Cardiac septum (tissue), 1 donor: ENCODE measurements at regions not wholly inside any gene's neighbourhood (a gene's known extent, or its start where the extent isn't known, plus 50 kb on each side); places are given as distances from the start of the nearest gene placed in this dataset.

Experiments used
- DNase-seq: peaks from one replicate; pipeline ENCODE4 v3.0.0-alpha.2; 2020; ENCODE audit warnings: low spot score
- intact Hi-C: fragments of 100-400 bp; cut with DNase I; formaldehyde crosslinking; loops from one replicate; pipeline ENCODE4 v1.14.0; 2022
- donor health status: DM: no; HTN: no; CAD: no.

GRCh38 chr11:79942090-79942489, 501.3 kb upstream of the TENM4 start:
- intact Hi-C loops, result no loop called here
- no peak for DNase-seq

GRCh38 chr11:79940974-79941735, 500.3 kb upstream of the TENM4 start:
- intact Hi-C loops, result no loop called here
- no peak for DNase-seq

- intact Hi-C loops, result no loop called here
- no peak for DNase-seq
Observed at GRCh38 chr11:79940165-79940564, 499.3 kb upstream of the TENM4 start.

- DNase-seq, result no peak
- intact Hi-C loops, result no loop called here
Observed at GRCh38 chr11:79939111-79939510, 498.3 kb upstream of the TENM4 start.

- intact Hi-C loops, result no loop called here
- no peak for DNase-seq
Observed at GRCh38 chr11:79937676-79938334, 497.0 kb upstream of the TENM4 start.

GRCh38 chr11:79932612-79933011, 491.8 kb upstream of the TENM4 start:
- intact Hi-C loops, result no loop called here
- DNase-seq, result no peak

GRCh38 chr11:79931692-79932091, 490.9 kb upstream of the TENM4 start:
- intact Hi-C loops, result no loop called here

GRCh38 chr11:79926707-79927106, 485.9 kb upstream of the TENM4 start:
- no peak for DNase-seq
- intact Hi-C loops, result no loop called here

More at GRCh38 chr11:79931692-79932091, 490.9 kb upstream of the TENM4 start:
- no peak for DNase-seq

- no peak for DNase-seq
- intact Hi-C loops, result no loop called here
Observed at GRCh38 chr11:79925570-79925969, 484.7 kb upstream of the TENM4 start.

GRCh38 chr11:79922641-79923040, 481.8 kb upstream of the TENM4 start:
- no peak for DNase-seq
- intact Hi-C loops, result no loop called here

- intact Hi-C loops, result no loop called here
Observed at GRCh38 chr11:79920480-79920879, 479.6 kb upstream of the TENM4 start.

GRCh38 chr11:79919350-79919749, 478.5 kb upstream of the TENM4 start:
- intact Hi-C loops, result no loop called here
- no peak for DNase-seq

More at GRCh38 chr11:79920480-79920879, 479.6 kb upstream of the TENM4 start:
- DNase-seq, result no peak

- DNase-seq, result no peak
- intact Hi-C loops, result no loop called here
Observed at GRCh38 chr11:79918846-79919245, 478.0 kb upstream of the TENM4 start.

GRCh38 chr11:79906164-79906563, 465.3 kb upstream of the TENM4 start:
- no peak for DNase-seq
- intact Hi-C loops, result no loop called here

GRCh38 chr11:79902493-79902892, 461.7 kb upstream of the TENM4 start:
- intact Hi-C loops, result no loop called here
- DNase-seq, result no peak

- intact Hi-C loops, result no loop called here
- DNase-seq, result no peak
Observed at GRCh38 chr11:79897896-79898295, 457.1 kb upstream of the TENM4 start.

GRCh38 chr11:79896258-79896657, 455.4 kb upstream of the TENM4 start:
- DNase-seq, result no peak

GRCh38 chr11:79894111-79894510, 453.3 kb upstream of the TENM4 start:
- intact Hi-C loops, result no loop called here
- DNase-seq, result no peak

More at GRCh38 chr11:79896258-79896657, 455.4 kb upstream of the TENM4 start:
- intact Hi-C loops, result no loop called here

- intact Hi-C loops, result no loop called here
- no peak for DNase-seq
Observed at GRCh38 chr11:79890272-79890671, 449.4 kb upstream of the TENM4 start.

GRCh38 chr11:79864882-79865281, 424.1 kb upstream of the TENM4 start:
- intact Hi-C loops, result no loop called here
- DNase-seq, result no peak

- no peak for DNase-seq
- intact Hi-C loops, result no loop called here
Observed at GRCh38 chr11:79860336-79860735, 419.5 kb upstream of the TENM4 start.
